HepG2 (cell line): ENCODE measurements at regions not wholly inside any gene's neighbourhood (a gene's known extent, or its start where the extent isn't known, plus 50 kb on each side); places are given as distances from the start of the nearest gene placed in this dataset.
A peak's percentile ranks its signal among the peaks of the same experiment; 100 is the strongest.

ENCODE experiments used
- ATAC-seq: fragments of 200-7000 bp; cut with Tn5 transposase; 3 replicates; pipeline ENCODE4 v1.9.1; 2020; ENCODE audit warnings: mild to moderate bottlenecking, moderate library complexity
- BruUV-seq: library from RNA; stranded (reverse); fragments of 400-500 nt; replicated peaks from 2 replicates; lab custom pipeline; 2021; lab: Mats Ljungman, UMichigan
- CTCF ChIA-PET: fragments of 300-600 bp; formaldehyde crosslinking; extraction: SDS; loops from one replicate; lab custom pipeline; 2021; ENCODE audit warnings: low total read pairs, inconsistent platforms, low intra/inter-chr PET ratio; lab: Yijun Ruan, JAX
- POLR2A ChIA-PET: fragments of 350-600 bp; sonication (Branson Sonifier 250); formaldehyde crosslinking; loops from one replicate; lab custom pipeline; 2020; ENCODE audit warnings: antibody characterized with exemption, inconsistent platforms; lab: Yijun Ruan, JAX
- DNase-seq: peaks from one replicate; pipeline ENCODE4 v3.0.0-alpha.2; 2015; ENCODE audit warnings: low spot score
- FAIRE-seq: peaks from 3 replicates; lab custom pipeline; 2011; peaks lifted over from hg19 to GRCh38; lab: Jason Lieb, UNC
- H2AFZ ChIP-seq: one replicate; pipeline ENCODE4 v1.6.1; 2011; ENCODE audit warnings: low read length, inconsistent platforms
- H3K27ac ChIP-seq: fragments of 300-600 bp; 3 replicates; pipeline ENCODE4 v1.8.0; 2011; ENCODE audit warnings: mixed run types, mild to moderate bottlenecking, mixed read lengths, low read length, inconsistent platforms; ENCODE audit not compliant: insufficient read depth; ENCODE audit errors: extremely low read length
- H3K27me3 ChIP-seq, 2 experiments: fragments of 200-600 bp in 1 of 2; 2 replicates in 1 of 2; 3 replicates in 1 of 2; pipeline versions ENCODE4 v1.6.0 to v1.8.0; 2011; ENCODE audit warnings: low read length in 2 of 2, mild to moderate bottlenecking in 2 of 2, moderate library complexity in 2 of 2, inconsistent platforms in 1 of 2; ENCODE audit not compliant: insufficient read depth in 2 of 2, control insufficient read depth in 1 of 2
- H3K36me3 ChIP-seq, 2 experiments: fragments of 200-600 bp in 1 of 2; replicated peaks in 1 of 2; 2 replicates in 1 of 2; 3 replicates in 1 of 2; pipeline versions ENCODE4 v1.5.1 to v1.8.0; 2011; ENCODE audit warnings: low read length in 2 of 2, inconsistent platforms in 1 of 2; ENCODE audit not compliant: insufficient read depth in 2 of 2, control insufficient read depth in 1 of 2
- H3K4me1 ChIP-seq: 2 replicates; pipeline ENCODE4 v1.5.1; 2012; ENCODE audit warnings: low read length, inconsistent platforms; ENCODE audit not compliant: insufficient read depth
- H3K4me2 ChIP-seq: 2 replicates; pipeline ENCODE4 v1.6.0; 2011; ENCODE audit warnings: low read depth, low read length, inconsistent platforms
- H3K4me3 ChIP-seq, 3 experiments: fragments of 200-600 bp in 1 of 3; sonication (generic), shearing (Covaris generic) in 1 of 3; replicated peaks in 1 of 3; 2 replicates each; pipeline ENCODE4 v1.5.1; 2011 to 2016; ENCODE audit warnings: low read length in 3 of 3, inconsistent platforms in 2 of 3, low read depth in 2 of 3, mild to moderate bottlenecking in 2 of 3, control low read depth in 1 of 3, mixed read lengths in 1 of 3; ENCODE audit not compliant: insufficient read depth in 1 of 3
- H3K79me2 ChIP-seq: one replicate; pipeline ENCODE4 v1.6.1; 2011; ENCODE audit warnings: low read length, inconsistent platforms; ENCODE audit not compliant: insufficient read depth
- H3K9ac ChIP-seq: 2 replicates; pipeline ENCODE4 v1.6.0; 2011; ENCODE audit warnings: mild to moderate bottlenecking, low read depth, low read length, inconsistent platforms; ENCODE audit not compliant: insufficient read depth
- H3K9me3 ChIP-seq: 2 replicates; pipeline ENCODE4 v1.5.1; 2012; ENCODE audit warnings: mild to moderate bottlenecking, low read length
- H4K20me1 ChIP-seq: 2 replicates; pipeline ENCODE4 v1.6.0; 2011; ENCODE audit warnings: inconsistent platforms, mild to moderate bottlenecking, low read length, moderate library complexity; ENCODE audit not compliant: insufficient read depth
- BCL6 ChIP-seq: IDR thresholded peaks from 2 replicates; pipeline ENCODE4 v1.6.1; 2016; ENCODE audit warnings: missing genetic modification reagents, missing compliant biosample characterization
- CREB1 ChIP-seq, 2 experiments: fragments of 450-650 bp in 1 of 2; IDR thresholded peaks; 2 replicates each; pipeline ENCODE4 v1.6.1; 2016 to 2017; ENCODE audit warnings: control low read depth in 1 of 2, mild to moderate bottlenecking in 1 of 2, missing compliant biosample characterization in 1 of 2, missing genetic modification characterization in 1 of 2
- MAFF ChIP-seq: IDR thresholded peaks from 2 replicates; pipeline ENCODE4 v1.6.1; 2011; ENCODE audit warnings: low read depth, low read length, improper control_type of control experiment
- MAFK ChIP-seq, 2 experiments: IDR thresholded peaks in 1 of 2; conservative IDR thresholded peaks in 1 of 2; 2 replicates each; pipeline ENCODE4 v1.6.1; 2011; ENCODE audit warnings: improper control_type of control experiment in 2 of 2, low read length in 2 of 2
- NRL ChIP-seq: sonication (generic); formaldehyde crosslinking; IDR thresholded peaks from 2 replicates; pipeline ENCODE4 v1.5.0; 2020; ENCODE audit warnings: missing genetic modification reagents, mild to moderate bottlenecking, moderate library complexity, borderline replicate concordance
- SIN3B ChIP-seq: fragments of 150-350 bp; IDR thresholded peaks from 2 replicates; pipeline ENCODE4 v1.6.1; 2014; ENCODE audit warnings: low read length
- ZBTB8A ChIP-seq: sonication (generic); formaldehyde crosslinking; IDR thresholded peaks from 2 replicates; pipeline ENCODE4 v1.4.0; 2020; ENCODE audit warnings: mild to moderate bottlenecking, low read depth, missing genetic modification reagents, borderline replicate concordance
- ZNF12 ChIP-seq: sonication (generic); formaldehyde crosslinking; IDR thresholded peaks from 2 replicates; pipeline ENCODE4 v1.5.0; 2020; ENCODE audit warnings: missing genetic modification reagents
- ZNF180 ChIP-seq: sonication (generic); formaldehyde crosslinking; IDR thresholded peaks from 2 replicates; pipeline ENCODE4 v1.4.0; 2020; ENCODE audit warnings: low read depth, missing genetic modification reagents, borderline replicate concordance
- WGBS: methylation state at CpG from one replicate; pipeline ENCODE4 v1.1.6; 2017; ENCODE audit warnings: low lambda C conversion rate; 5-methylcytosine and 5-hydroxymethylcytosine counted together
- in situ Hi-C: cut with HindIII; loops from 2 replicates; pipeline ENCODE4 v1.10.0; 2017; ENCODE audit warnings: low pct_unique_long_range_greater_than_20kb; ENCODE audit not compliant: extremely low pct_ligation_motif_present
- intact Hi-C: fragments of 100-400 bp; cut with micrococcal nuclease; formaldehyde crosslinking; loops from one replicate; pipeline ENCODE4 v1.10.0; 2022; ENCODE audit not compliant: unreplicated experiment

DNA sequence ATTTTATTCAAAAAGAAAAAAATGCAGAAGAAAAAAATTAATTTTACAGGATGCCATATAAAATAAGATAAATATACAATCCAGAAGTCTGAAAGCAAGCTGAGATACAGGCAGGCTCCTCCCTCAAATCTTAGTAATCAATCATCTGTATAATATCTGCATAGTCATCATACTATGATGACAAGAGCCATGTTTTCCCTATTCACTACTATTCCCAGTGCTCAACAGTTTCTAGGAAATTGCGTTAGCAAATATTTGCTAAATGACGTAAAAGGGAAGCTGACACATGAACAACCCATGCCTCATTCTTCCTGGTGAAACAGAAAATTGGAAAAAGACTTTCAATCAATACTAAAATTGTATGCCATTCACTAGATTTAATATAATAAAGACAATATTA, 793.2 kb downstream of the SUCLG1 start:
- H4K20me1 ChIP-seq: no peaks in the 10 kb centered on the region
- H3K4me3 ChIP-seq: no peak overlapping the region
- H3K9me3 ChIP-seq: peaks cover 65% of the 10 kb centered on the region
- no peaks in the 10 kb centered on the region for H3K27me3 ChIP-seq
- H3K79me2 ChIP-seq: no peaks in the 10 kb centered on the region
- H3K36me3 ChIP-seq: no peaks in the 10 kb centered on the region
- intact Hi-C loops: no loop called here
- H3K4me2 ChIP-seq: no peak overlapping the region
- DNase-seq (peak; percentile 18), ATAC-seq (no peak)
- POLR2A ChIA-PET: no interaction called here
- BruUV-seq: no TSS peak
- WGBS: 21% methylated on average over 2 of the region's 2 CpGs
- TF ChIP-seq SIN3B: no peak
- TF ChIP-seq ZBTB8A (CRISPR knock-in tag): no peak
- TF ChIP-seq BCL6: peak; percentile 38; the same call in 1 of the 2 replicates
- TF ChIP-seq MAFF: peak; percentile 75
- peak; percentile 41 for TF ChIP-seq CREB1 (IDR thresholded peaks at IDR 0.05)
- TF ChIP-seq CREB1 (CRISPR knock-in tag; IDR thresholded peaks at IDR 0.05): peak; percentile 50; the same call in 1 of the 2 replicates
- TF ChIP-seq MAFK (conservative IDR thresholded peaks at IDR 0.05 in 1 of 2, IDR thresholded peaks at IDR 0.05 in 1 of 2; ENCODE audit: low read length in 2 of 2): peak; percentile 78 to 84
- TF ChIP-seq, all 625 proteins: peak for 4
- H3K27ac ChIP-seq: no peak overlapping the region
- CTCF ChIA-PET: no interaction called here
- FAIRE-seq: no peak
- H3K4me1 ChIP-seq: no peaks in the 10 kb centered on the region
- in situ Hi-C loops: no loop called here
- H3K9ac ChIP-seq: no peak overlapping the region
- H2AFZ ChIP-seq: no peak overlapping the region

DNA sequence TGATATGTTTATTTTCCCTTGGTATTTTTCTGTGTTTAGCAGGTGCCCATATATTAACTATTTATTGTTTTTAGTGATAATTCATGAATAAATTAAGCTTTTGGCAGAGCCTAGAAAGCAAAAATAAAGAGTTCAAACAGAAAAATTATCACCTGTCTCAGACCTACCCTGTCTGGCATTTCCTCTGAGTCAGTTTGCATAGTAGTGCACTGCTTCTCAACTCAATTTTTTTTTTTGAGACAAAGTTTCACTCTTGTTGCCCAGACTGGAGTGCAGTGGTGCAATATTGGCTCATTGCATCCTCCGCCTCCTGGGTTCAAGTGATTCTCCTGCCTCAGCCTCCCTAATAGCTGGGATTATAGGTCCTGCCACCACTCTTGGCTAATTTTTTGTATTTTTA, 793.9 kb downstream of the SUCLG1 start:
- TF ChIP-seq ZNF12 (CRISPR knock-in tag) (no peak), ZNF180 (no peak), NRL (CRISPR knock-in tag) (no peak)
- Histone ChIP-seq H3K27me3 (no peaks in the 10 kb centered on the region), H2AFZ (no peak overlapping the region), H3K27ac (no peak overlapping the region), H3K4me1 (no peaks in the 10 kb centered on the region), H3K79me2 (no peaks in the 10 kb centered on the region), H3K9ac (no peak overlapping the region), H3K4me2 (no peak overlapping the region), H3K4me3 (no peak overlapping the region), H3K36me3 (no peaks in the 10 kb centered on the region), H3K9me3 (peaks cover 62% of the 10 kb centered on the region), H4K20me1 (no peaks in the 10 kb centered on the region)
- FAIRE-seq: no peak
- ChIA-PET CTCF (no interaction called here), POLR2A (no interaction called here)
- BruUV-seq: no TSS peak
- 87% methylated on average over 1 of the region's 1 CpG for WGBS
- DNase-seq: no peak
- ATAC-seq: no peak
- in situ Hi-C loops: no loop called here
- intact Hi-C loops: no loop called here
